SU-DHL-6 (cell line): ENCODE measurements at regions not wholly inside any gene's neighbourhood (a gene's known extent, or its start where the extent isn't known, plus 50 kb on each side); places are given as distances from the start of the nearest gene placed in this dataset.

Experiments
- H2AFZ ChIP-seq: fragments of 200-600 bp; sonication (generic); 2 replicates; pipeline ENCODE4 v1.6.1; 2014; ENCODE audit warnings: low read depth, mild to moderate bottlenecking, moderate library complexity, mixed read lengths, antibody characterized with exemption, low read length; ENCODE audit not compliant: severe bottlenecking
- H3F3A ChIP-seq: fragments of 200-600 bp; shearing (Covaris generic); 2 replicates; pipeline ENCODE4 v1.6.0; 2016; ENCODE audit warnings: antibody characterized with exemption, mild to moderate bottlenecking; ENCODE audit not compliant: insufficient read depth
- H3K27ac ChIP-seq: fragments of 200-600 bp; sonication (generic); 2 replicates; pipeline ENCODE4 v1.5.1; 2016; ENCODE audit warnings: low read depth, mild to moderate bottlenecking, low read length, moderate library complexity, mixed read lengths
- H3K27me3 ChIP-seq: fragments of 200-600 bp; sonication (generic), shearing (Covaris generic); 2 replicates; pipeline ENCODE4 v1.6.0; 2014; ENCODE audit warnings: mild to moderate bottlenecking, low read length
- H3K36me3 ChIP-seq: fragments of 200-600 bp; sonication (generic); 2 replicates; pipeline ENCODE4 v1.6.1; 2014; ENCODE audit warnings: mild to moderate bottlenecking, low read length, mixed read lengths
- H3K4me2 ChIP-seq: fragments of 300-600, 200-600 bp; shearing (Covaris generic), sonication (generic); 2 replicates; pipeline ENCODE4 v1.6.0; 2014; ENCODE audit warnings: low read length, low read depth, mild to moderate bottlenecking; ENCODE audit not compliant: poor library complexity, severe bottlenecking
- H3K4me3 ChIP-seq: fragments of 200-600 bp; sonication (generic); 2 replicates; pipeline ENCODE4 v1.5.1; 2014; ENCODE audit warnings: antibody characterized with exemption, low read length, mild to moderate bottlenecking, mixed read lengths; ENCODE audit not compliant: insufficient read depth, poor library complexity, severe bottlenecking
- H3K79me2 ChIP-seq: fragments of 200-600 bp; sonication (generic); 2 replicates; pipeline ENCODE4 v1.6.1; 2014; ENCODE audit warnings: mild to moderate bottlenecking, low read length, moderate library complexity; ENCODE audit not compliant: insufficient read depth
- H3K9ac ChIP-seq: fragments of 200-600 bp; sonication (generic); 2 replicates; pipeline ENCODE4 v1.7.0; 2014; ENCODE audit warnings: mild to moderate bottlenecking, low read length
- H3K9me2 ChIP-seq: fragments of 200-600 bp; sonication (generic); replicated peaks from 2 replicates; pipeline ENCODE4 v1.6.1; 2014; ENCODE audit warnings: low read length; ENCODE audit not compliant: insufficient read depth
- H3K9me3 ChIP-seq: fragments of 200-600 bp; sonication (generic); 2 replicates; pipeline ENCODE4 v1.6.1; 2014; ENCODE audit warnings: low read length, mixed read lengths; ENCODE audit not compliant: insufficient read depth
- H4K20me1 ChIP-seq: fragments of 200-600 bp; sonication (generic); 2 replicates; pipeline ENCODE4 v1.6.1; 2014; ENCODE audit warnings: low read depth, mild to moderate bottlenecking, antibody characterized with exemption, low read length, moderate library complexity, mixed read lengths
- CTCF ChIP-seq: fragments of 200-600 bp; sonication (generic); IDR thresholded peaks from one replicate; pipeline ENCODE4 v1.5.1; 2017; ENCODE audit warnings: antibody characterized with exemption, mild to moderate bottlenecking, low read length, moderate library complexity; ENCODE audit not compliant: insufficient read depth, poor library complexity, severe bottlenecking
- EZH2phosphoT487 ChIP-seq: fragments of 200-600 bp; sonication (generic), shearing (Covaris generic); conservative IDR thresholded peaks from 2 replicates; pipeline ENCODE4 v1.6.1; 2018; ENCODE audit warnings: mild to moderate bottlenecking, antibody characterized with exemption, low read length, moderate library complexity, mixed read lengths

DNA sequence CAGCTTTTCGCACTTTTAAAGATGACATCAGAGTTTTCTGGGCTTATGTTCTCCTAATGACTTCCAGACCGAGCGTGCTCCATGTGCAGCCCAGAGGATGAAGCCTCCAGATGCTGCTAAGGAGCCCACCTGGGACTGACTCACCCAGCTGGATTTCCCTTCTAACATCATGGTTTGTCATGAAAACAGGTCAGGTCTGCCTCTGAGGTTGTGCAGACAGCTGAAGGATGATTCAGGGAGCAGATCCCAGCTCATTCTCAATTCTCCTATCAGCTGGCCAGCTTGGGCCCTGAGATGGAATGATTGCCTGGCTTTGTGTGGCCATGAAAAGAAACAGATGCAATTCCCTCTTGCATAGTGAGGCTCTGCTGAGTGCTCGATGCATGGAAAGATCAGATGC is 123.9 kb upstream of the DUSP10 start:
- Histone ChIP-seq H3K4me3 (no peak overlapping the region), H2AFZ (no peak overlapping the region), H4K20me1 (no peaks in the 10 kb centered on the region), H3K4me2 (no peak overlapping the region), H3K27me3 (no peaks in the 10 kb centered on the region), H3K79me2 (no peaks in the 10 kb centered on the region), H3K36me3 (no peaks in the 10 kb centered on the region), H3K27ac (no peak overlapping the region), H3F3A (no peaks in the 10 kb centered on the region), H3K9ac (no peak overlapping the region), H3K9me2 (no peaks in the 10 kb centered on the region), H3K9me3 (no peaks in the 10 kb centered on the region)
- TF ChIP-seq CTCF (no peak), EZH2phosphoT487 (no peak)

GRCh38 chr1:221863635-221864034 is 121.7 kb upstream of the DUSP10 start:
- no peak overlapping the region for H2AFZ ChIP-seq
- no peak overlapping the region for H3K4me2 ChIP-seq
- no peaks in the 10 kb centered on the region for H3K79me2 ChIP-seq
- no peaks in the 10 kb centered on the region for H3K9me3 ChIP-seq
- H3K27ac ChIP-seq = no peak overlapping the region
- H3K4me3 ChIP-seq = no peak overlapping the region
- H3K36me3 ChIP-seq = no peaks in the 10 kb centered on the region
- H3K9me2 ChIP-seq = no peaks in the 10 kb centered on the region
- no peaks in the 10 kb centered on the region for H3F3A ChIP-seq
- TF ChIP-seq EZH2phosphoT487 (no peak), CTCF (no peak)
- H3K9ac ChIP-seq = no peak overlapping the region
- no peaks in the 10 kb centered on the region for H3K27me3 ChIP-seq
- H4K20me1 ChIP-seq = no peaks in the 10 kb centered on the region

GRCh38 chr1:221862971-221863370 is 121.1 kb upstream of the DUSP10 start:
- Histone ChIP-seq H3K79me2 (no peaks in the 10 kb centered on the region), H3K9me3 (no peaks in the 10 kb centered on the region), H3K27me3 (no peaks in the 10 kb centered on the region), H3K36me3 (no peaks in the 10 kb centered on the region), H3K9ac (no peak overlapping the region), H3F3A (no peaks in the 10 kb centered on the region), H3K9me2 (no peaks in the 10 kb centered on the region), H4K20me1 (no peaks in the 10 kb centered on the region), H3K4me2 (no peak overlapping the region), H3K4me3 (no peak overlapping the region), H2AFZ (no peak overlapping the region), H3K27ac (no peak overlapping the region)
- TF ChIP-seq EZH2phosphoT487 (no peak), CTCF (no peak)
